ENCODE measurements at regions not wholly inside any gene's neighbourhood (a gene's known extent, or its start where the extent isn't known, plus 50 kb on each side); places are given as distances from the start of the nearest gene placed in this dataset.

DNA sequence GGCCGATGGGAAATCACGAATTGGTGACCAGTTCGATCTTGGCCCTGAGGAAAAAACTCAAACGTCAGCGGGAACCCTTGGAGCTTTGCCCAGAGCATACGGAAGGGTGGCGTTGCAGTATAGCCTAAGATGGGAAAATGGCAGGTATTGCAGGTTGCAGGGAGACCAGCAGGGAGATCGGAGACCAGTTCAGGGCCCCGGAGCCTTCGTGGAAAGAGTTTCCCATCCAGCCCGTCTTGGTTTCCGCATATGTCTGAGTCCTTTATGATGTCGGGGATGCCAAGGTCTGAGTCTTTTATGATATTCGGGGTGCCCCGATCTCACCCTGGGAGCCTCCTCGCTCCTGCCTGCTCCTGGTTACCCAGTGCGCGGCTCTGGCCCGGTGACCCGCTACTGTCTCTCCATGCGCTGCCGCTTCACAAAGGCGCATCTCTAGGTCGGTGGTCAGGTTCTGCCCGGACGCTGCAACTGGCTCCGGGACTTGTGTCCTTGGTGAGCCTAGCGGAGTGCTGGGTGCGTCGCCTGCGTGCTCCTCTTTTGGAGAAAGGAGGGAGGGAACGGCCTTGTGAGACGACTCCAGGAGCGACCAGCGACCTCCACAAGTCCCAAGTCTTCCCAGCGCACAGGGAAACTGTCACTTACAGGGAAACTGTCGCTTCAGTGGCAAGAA, 94.2 kb downstream of the PRKAB2 start:
- H3K79me2 ChIP-seq (ENCODE audit: insufficient read depth, low read length): no peaks in the 10 kb centered on the region
- H2AFZ ChIP-seq (ENCODE audit: low read length): no peak overlapping the region
- no peak overlapping the region for H3K4me2 ChIP-seq (ENCODE audit: low read length)
- no peak overlapping the region for H3K9ac ChIP-seq (ENCODE audit: low read length)
- H3K4me1 ChIP-seq (ENCODE audit: insufficient read depth, low read length, severe bottlenecking): no peaks in the 10 kb centered on the region
- no peak overlapping the region for H3K27ac ChIP-seq (ENCODE audit: low read depth, low read length, poor library complexity, severe bottlenecking)
- TF ChIP-seq, protein P1, sequence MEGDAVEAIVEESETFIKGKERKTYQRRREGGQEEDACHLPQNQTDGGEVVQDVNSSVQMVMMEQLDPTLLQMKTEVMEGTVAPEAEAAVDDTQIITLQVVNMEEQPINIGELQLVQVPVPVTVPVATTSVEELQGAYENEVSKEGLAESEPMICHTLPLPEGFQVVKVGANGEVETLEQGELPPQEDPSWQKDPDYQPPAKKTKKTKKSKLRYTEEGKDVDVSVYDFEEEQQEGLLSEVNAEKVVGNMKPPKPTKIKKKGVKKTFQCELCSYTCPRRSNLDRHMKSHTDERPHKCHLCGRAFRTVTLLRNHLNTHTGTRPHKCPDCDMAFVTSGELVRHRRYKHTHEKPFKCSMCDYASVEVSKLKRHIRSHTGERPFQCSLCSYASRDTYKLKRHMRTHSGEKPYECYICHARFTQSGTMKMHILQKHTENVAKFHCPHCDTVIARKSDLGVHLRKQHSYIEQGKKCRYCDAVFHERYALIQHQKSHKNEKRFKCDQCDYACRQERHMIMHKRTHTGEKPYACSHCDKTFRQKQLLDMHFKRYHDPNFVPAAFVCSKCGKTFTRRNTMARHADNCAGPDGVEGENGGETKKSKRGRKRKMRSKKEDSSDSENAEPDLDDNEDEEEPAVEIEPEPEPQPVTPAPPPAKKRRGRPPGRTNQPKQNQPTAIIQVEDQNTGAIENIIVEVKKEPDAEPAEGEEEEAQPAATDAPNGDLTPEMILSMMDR (IDR thresholded peaks at IDR 0.05; ENCODE audit: low read length): no peak
- no peak for TF ChIP-seq EZH2 (IDR thresholded peaks at IDR 0.05; ENCODE audit: borderline replicate concordance, low read length)
- no peaks in the 10 kb centered on the region for H3K36me3 ChIP-seq (ENCODE audit: insufficient read depth, low read length)
- 0 out of 2 replicates have a peak, but pooled peaks cover 5% of the 10 kb centered on the region for H3K27me3 ChIP-seq (ENCODE audit: insufficient read depth, low read length)
- H3K9me3 ChIP-seq (ENCODE audit: low read length): no peaks in the 10 kb centered on the region
- H3K9me2 ChIP-seq (ENCODE audit: low read depth, low read length): no peaks in the 10 kb centered on the region
- H4K20me1 ChIP-seq (ENCODE audit: insufficient read depth, low read length): no peaks in the 10 kb centered on the region
- H3F3A ChIP-seq (ENCODE audit: insufficient read depth, low read length): no peaks in the 10 kb centered on the region
- no peak overlapping the region for H3K4me3 ChIP-seq (ENCODE audit: low read depth, low read length, poor library complexity, severe bottlenecking)

DNA sequence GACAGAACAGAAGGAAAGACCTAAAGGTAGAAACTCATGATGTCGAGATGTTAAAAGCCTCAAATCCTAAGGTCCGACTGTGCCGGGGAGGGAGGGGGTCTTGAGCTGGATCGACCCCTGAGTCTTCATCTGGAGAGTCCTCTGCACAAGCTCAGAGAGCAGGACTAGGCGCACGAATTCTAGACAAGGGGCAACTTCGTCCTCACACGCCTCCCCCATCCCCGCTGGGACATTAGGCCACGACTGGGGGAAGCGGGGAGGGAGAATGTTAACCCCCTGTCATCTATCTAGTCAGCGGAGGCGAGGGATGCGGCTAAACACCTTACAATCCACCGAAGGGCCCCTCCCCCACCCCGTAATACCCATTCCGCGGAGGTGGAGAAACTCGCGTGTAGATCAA, 94.7 kb downstream of the PRKAB2 start:
- H3K4me1 ChIP-seq (ENCODE audit: insufficient read depth, low read length, severe bottlenecking): no peaks in the 10 kb centered on the region
- H3K9me2 ChIP-seq (ENCODE audit: low read depth, low read length): no peaks in the 10 kb centered on the region
- H3K79me2 ChIP-seq (ENCODE audit: insufficient read depth, low read length): no peaks in the 10 kb centered on the region
- TF ChIP-seq, protein P1 (IDR thresholded peaks at IDR 0.05; ENCODE audit: low read length): no peak
- no peak for TF ChIP-seq EZH2 (IDR thresholded peaks at IDR 0.05; ENCODE audit: borderline replicate concordance, low read length)
- H3K4me2 ChIP-seq (ENCODE audit: low read length): no peak overlapping the region
- H3K9ac ChIP-seq (ENCODE audit: low read length): no peak overlapping the region
- 0 out of 2 replicates have a peak, but pooled peaks cover 5% of the 10 kb centered on the region for H3K27me3 ChIP-seq (ENCODE audit: insufficient read depth, low read length)
- no peak overlapping the region for H3K27ac ChIP-seq (ENCODE audit: low read depth, low read length, poor library complexity, severe bottlenecking)
- no peak overlapping the region for H2AFZ ChIP-seq (ENCODE audit: low read length)
- H3F3A ChIP-seq (ENCODE audit: insufficient read depth, low read length): no peaks in the 10 kb centered on the region
- H3K36me3 ChIP-seq (ENCODE audit: insufficient read depth, low read length): no peaks in the 10 kb centered on the region
- no peaks in the 10 kb centered on the region for H4K20me1 ChIP-seq (ENCODE audit: insufficient read depth, low read length)
- no peaks in the 10 kb centered on the region for H3K9me3 ChIP-seq (ENCODE audit: low read length)
- H3K4me3 ChIP-seq (ENCODE audit: low read depth, low read length, poor library complexity, severe bottlenecking): no peak overlapping the region

DNA sequence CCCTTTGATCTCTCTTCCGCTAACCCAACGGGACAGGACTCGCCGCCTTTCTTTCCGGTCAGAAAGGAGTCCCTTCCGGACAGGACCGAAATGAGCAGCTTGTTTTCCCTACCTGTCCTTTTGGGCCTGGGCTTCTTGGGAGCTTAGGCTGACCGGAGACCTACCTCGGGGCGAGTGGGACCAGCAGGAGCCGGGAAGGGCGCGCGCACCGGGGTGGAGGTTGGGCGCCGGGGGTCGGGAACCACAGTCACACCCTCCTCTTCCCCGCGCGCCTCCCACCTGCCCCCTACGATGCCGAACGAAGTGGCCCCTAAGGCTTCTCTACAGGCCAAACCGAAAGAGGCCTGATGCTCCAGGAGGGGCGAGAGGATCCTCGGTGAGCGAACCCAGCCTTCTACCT, 95.2 kb downstream of the PRKAB2 start:
- no peaks in the 10 kb centered on the region for H3K9me2 ChIP-seq (ENCODE audit: low read depth, low read length)
- no peak overlapping the region for H3K27ac ChIP-seq (ENCODE audit: low read depth, low read length, poor library complexity, severe bottlenecking)
- no peaks in the 10 kb centered on the region for H4K20me1 ChIP-seq (ENCODE audit: insufficient read depth, low read length)
- H3K4me1 ChIP-seq (ENCODE audit: insufficient read depth, low read length, severe bottlenecking): no peaks in the 10 kb centered on the region
- no peak overlapping the region for H2AFZ ChIP-seq (ENCODE audit: low read length)
- no peaks in the 10 kb centered on the region for H3K36me3 ChIP-seq (ENCODE audit: insufficient read depth, low read length)
- TF ChIP-seq EZH2 (IDR thresholded peaks at IDR 0.05; ENCODE audit: borderline replicate concordance, low read length): no peak
- TF ChIP-seq, protein P1 (IDR thresholded peaks at IDR 0.05; ENCODE audit: low read length): no peak
- H3K79me2 ChIP-seq (ENCODE audit: insufficient read depth, low read length): no peaks in the 10 kb centered on the region
- H3K4me3 ChIP-seq (ENCODE audit: low read depth, low read length, poor library complexity, severe bottlenecking): no peak overlapping the region
- no peak overlapping the region for H3K4me2 ChIP-seq (ENCODE audit: low read length)
- H3K9ac ChIP-seq (ENCODE audit: low read length): no peak overlapping the region
- H3K27me3 ChIP-seq (ENCODE audit: insufficient read depth, low read length): 0 out of 2 replicates have a peak, but pooled peaks cover 5% of the 10 kb centered on the region
- H3F3A ChIP-seq (ENCODE audit: insufficient read depth, low read length): no peaks in the 10 kb centered on the region
- H3K9me3 ChIP-seq (ENCODE audit: low read length): no peaks in the 10 kb centered on the region

All from OCI-LY1 (cell line).